Tibial artery (tissue), 4 donors: ENCODE measurements at regions not wholly inside any gene's neighbourhood (a gene's known extent, or its start where the extent isn't known, plus 50 kb on each side); places are given as distances from the start of the nearest gene placed in this dataset.
"Not testable (repeated sequence)": the region's sequence is repeated elsewhere in the genome, so short reads cannot be mapped to it uniquely, and the experiment has no call there.

Experiments used
- DNase-seq, 2 donors: peaks; one replicate each; pipeline ENCODE4 v3.0.0-alpha.2; 2019
- H3K27ac ChIP-seq, 2 donors: fragments of 200-600 bp; sonication (generic) in 1 of 2; 1 replicate in 1 of 2; 2 replicates in 1 of 2; pipeline ENCODE4 v1.5.1; 2018 to 2019; ENCODE audit warnings: mild to moderate bottlenecking in 1 of 2
- H3K27me3 ChIP-seq, 2 donors: fragments of 200-600 bp; sonication (generic) in 1 of 2; one replicate each; pipeline versions ENCODE4 v1.5.1 to v1.6.0; 2016 to 2019
- H3K36me3 ChIP-seq, 3 donors: fragments of 200-600 bp; sonication (generic) in 2 of 3; one replicate each; pipeline ENCODE4 v1.5.1; 2016 to 2019; ENCODE audit warnings: mild to moderate bottlenecking in 2 of 3
- H3K4me1 ChIP-seq, 4 donors: fragments of 200-600 bp; sonication (generic) in 2 of 4; 1 replicate in 3 of 4; 2 replicates in 1 of 4; pipeline ENCODE4 v1.5.1; 2016 to 2019
- H3K4me3 ChIP-seq, 2 donors: fragments of 200-600 bp; sonication (generic) in 1 of 2; 1 replicate in 1 of 2; 2 replicates in 1 of 2; pipeline ENCODE4 v1.5.1; 2018 to 2019; ENCODE audit warnings: mild to moderate bottlenecking in 2 of 2
- H3K9me3 ChIP-seq, 3 donors: fragments of 200-600 bp; sonication (generic) in 1 of 3; one replicate each; pipeline ENCODE4 v1.5.1; 2016 to 2019
- intact Hi-C: fragments of 100-400 bp; cut with DNase I; formaldehyde crosslinking; loops from one replicate; pipeline ENCODE4 v1.15.0; 2023; ENCODE audit warnings: low total_unique reads
- TF ChIP-seq, protein P1 (sequence below), 2 experiments: fragments of 200-600 bp in 1 of 2; fragments of 450-650 bp in 1 of 2; IDR thresholded peaks; one replicate each; pipeline ENCODE4 v1.5.1; 2017 to 2019; ENCODE audit warnings: antibody characterized with exemption in 2 of 2, mild to moderate bottlenecking in 1 of 2, moderate library complexity in 1 of 2

DNA sequence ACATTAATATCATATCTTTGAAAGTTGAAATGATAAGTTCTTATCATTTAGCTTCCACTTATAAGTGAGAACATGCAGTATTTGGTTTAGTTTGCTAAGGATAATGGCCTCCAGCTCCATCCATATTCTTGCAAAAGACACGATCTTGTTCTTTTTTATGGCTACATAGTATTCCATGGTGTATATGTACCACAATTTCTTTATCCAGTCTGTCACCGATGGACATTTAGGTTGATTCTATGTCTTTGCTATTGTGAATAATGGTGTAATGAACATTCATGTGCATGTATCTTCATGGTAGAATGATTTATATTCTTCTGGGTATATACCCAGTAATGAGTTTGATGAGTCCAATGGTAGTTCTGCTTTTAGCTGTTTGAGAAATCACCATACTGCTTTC is 135.0 kb upstream of the PRR16 start:
- TF ChIP-seq, protein P1, sequence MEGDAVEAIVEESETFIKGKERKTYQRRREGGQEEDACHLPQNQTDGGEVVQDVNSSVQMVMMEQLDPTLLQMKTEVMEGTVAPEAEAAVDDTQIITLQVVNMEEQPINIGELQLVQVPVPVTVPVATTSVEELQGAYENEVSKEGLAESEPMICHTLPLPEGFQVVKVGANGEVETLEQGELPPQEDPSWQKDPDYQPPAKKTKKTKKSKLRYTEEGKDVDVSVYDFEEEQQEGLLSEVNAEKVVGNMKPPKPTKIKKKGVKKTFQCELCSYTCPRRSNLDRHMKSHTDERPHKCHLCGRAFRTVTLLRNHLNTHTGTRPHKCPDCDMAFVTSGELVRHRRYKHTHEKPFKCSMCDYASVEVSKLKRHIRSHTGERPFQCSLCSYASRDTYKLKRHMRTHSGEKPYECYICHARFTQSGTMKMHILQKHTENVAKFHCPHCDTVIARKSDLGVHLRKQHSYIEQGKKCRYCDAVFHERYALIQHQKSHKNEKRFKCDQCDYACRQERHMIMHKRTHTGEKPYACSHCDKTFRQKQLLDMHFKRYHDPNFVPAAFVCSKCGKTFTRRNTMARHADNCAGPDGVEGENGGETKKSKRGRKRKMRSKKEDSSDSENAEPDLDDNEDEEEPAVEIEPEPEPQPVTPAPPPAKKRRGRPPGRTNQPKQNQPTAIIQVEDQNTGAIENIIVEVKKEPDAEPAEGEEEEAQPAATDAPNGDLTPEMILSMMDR (IDR thresholded peaks at IDR 0.05): no peak
- H3K9me3 ChIP-seq: peaks cover 0 to 9% (median 0%) of the 10 kb centered on the region in 3 donors

DNA sequence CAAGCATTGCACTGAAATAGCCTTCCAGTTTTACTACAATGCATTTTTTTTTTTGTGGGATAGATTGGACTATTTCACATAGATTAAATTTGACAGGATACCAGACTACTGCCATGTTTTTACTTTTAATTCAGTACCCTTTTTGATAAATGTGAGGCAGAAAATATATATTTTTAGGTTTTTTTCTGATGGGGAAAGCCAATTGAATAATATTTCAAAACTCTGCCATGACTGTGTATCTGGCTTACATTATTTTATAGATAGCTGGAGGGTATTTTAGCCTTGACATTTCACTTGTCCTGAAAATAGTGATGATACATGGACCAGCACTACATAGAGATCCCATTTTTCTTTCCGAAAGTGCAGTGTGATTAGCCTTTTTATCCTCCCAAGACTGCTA is 133.5 kb upstream of the PRR16 start:
- TF ChIP-seq, protein P1 (IDR thresholded peaks at IDR 0.05): no peak
- no peak overlapping the region for H3K27ac ChIP-seq
- H3K9me3 ChIP-seq: peaks cover 0 to 4% (median 0%) of the 10 kb centered on the region in 3 donors
- no peaks in the 10 kb centered on the region for H3K27me3 ChIP-seq
- no peak for DNase-seq
- H3K4me1 ChIP-seq: no peaks in the 10 kb centered on the region
- no peak overlapping the region for H3K4me3 ChIP-seq
- no peaks in the 10 kb centered on the region for H3K36me3 ChIP-seq
- intact Hi-C loops: no loop called here

More for the DNA sequence above, 135.0 kb upstream of the PRR16 start:
- Histone ChIP-seq H3K36me3 (no peaks in the 10 kb centered on the region), H3K4me3 (no peak overlapping the region), H3K4me1 (no peaks in the 10 kb centered on the region), H3K27me3 (no peaks in the 10 kb centered on the region), H3K27ac (no peak overlapping the region)
- DNase-seq: no peak
- intact Hi-C loops: no loop called here

GRCh38 chr5:120344181-120344580 is 119.9 kb upstream of the PRR16 start:
- no peaks in the 10 kb centered on the region for H3K9me3 ChIP-seq
- intact Hi-C loops: no loop called here

DNA sequence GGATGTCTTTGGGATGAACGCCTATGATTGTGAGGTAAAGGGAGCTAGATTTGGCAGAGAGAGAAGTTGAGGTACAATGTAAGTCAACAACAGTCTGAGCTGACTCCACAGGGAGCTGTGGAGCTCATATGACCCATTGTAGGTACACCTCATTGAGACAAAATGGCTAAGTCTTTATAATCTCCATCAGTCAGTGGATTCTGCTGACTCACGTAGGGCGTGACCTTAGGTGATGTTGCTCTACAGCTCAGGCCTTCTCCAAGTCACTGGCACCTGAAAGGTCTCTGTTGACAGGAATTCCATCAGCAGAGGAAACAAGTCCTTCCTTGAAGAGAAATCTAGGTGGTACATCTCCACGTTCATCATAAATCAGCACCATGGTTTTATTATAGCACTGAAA is 118.2 kb upstream of the PRR16 start:
- intact Hi-C loops: no loop called here
- Histone ChIP-seq H3K9me3 (no peaks in the 10 kb centered on the region), H3K4me3 (no peak overlapping the region), H3K36me3 (no peaks in the 10 kb centered on the region), H3K27me3 (no peaks in the 10 kb centered on the region), H3K4me1 (no peaks in the 10 kb centered on the region), H3K27ac (no peak overlapping the region)
- TF ChIP-seq, protein P1 (IDR thresholded peaks at IDR 0.05): no peak
- no peak for DNase-seq

More at GRCh38 chr5:120344181-120344580, 119.9 kb upstream of the PRR16 start:
- no peak overlapping the region for H3K4me3 ChIP-seq
- H3K27ac ChIP-seq: no peak overlapping the region
- TF ChIP-seq, protein P1 (IDR thresholded peaks at IDR 0.05): no peak
- no peaks in the 10 kb centered on the region for H3K4me1 ChIP-seq
- no peak for DNase-seq
- H3K27me3 ChIP-seq: no peaks in the 10 kb centered on the region
- no peaks in the 10 kb centered on the region for H3K36me3 ChIP-seq

DNA sequence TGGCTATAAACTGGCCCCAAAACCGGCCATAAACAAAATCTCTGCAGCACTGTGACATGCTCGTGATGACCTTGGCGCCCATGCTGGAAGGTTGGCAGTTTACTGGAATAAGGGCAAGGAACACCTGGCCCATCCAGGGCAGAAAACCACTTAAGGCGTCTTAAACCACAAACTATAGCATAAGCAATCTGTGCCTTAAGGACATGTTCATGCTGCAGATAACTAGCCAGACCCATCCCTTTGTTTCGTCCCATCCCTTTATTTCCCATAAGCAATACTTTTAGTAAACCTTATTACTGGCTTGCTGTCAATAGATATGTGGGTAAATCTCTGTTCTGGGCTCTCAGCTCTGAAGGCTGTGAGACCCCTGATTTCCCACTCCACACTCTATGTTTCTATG is 113.0 kb upstream of the PRR16 start:
- H3K4me3 ChIP-seq, H3K36me3 ChIP-seq, H3K9me3 ChIP-seq, H3K4me1 ChIP-seq, H3K27me3 ChIP-seq, H3K27ac ChIP-seq, intact Hi-C loops, DNase-seq: not testable (repeated sequence)

DNA sequence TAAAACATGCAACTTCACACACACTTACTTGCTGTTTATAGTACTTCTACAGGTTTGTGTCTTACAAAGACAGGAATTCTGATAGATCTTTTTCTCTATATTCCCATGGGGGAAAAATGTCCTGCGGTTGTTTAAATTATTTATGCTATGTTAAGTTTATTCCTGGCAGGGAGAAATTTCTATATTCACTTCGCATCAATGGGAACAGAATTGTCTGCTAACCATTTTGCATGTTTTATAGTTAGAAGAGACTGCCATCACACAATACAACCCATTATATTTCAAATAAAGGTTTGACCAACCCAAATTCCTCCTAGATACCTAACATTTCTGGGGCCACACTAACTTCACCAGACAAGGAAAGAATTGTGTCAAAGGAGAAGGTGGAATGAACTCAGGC is 110.0 kb upstream of the PRR16 start:
- Histone ChIP-seq H3K4me1 (no peaks in the 10 kb centered on the region), H3K27me3 (no peaks in the 10 kb centered on the region), H3K4me3 (no peak overlapping the region), H3K27ac (no peak overlapping the region), H3K9me3 (peaks cover 0 to 4% (median 0%) of the 10 kb centered on the region in 3 donors), H3K36me3 (no peaks in the 10 kb centered on the region)
- DNase-seq: no peak
- intact Hi-C loops: no loop called here
- TF ChIP-seq, protein P1 (IDR thresholded peaks at IDR 0.05): no peak
